ENCODE measurements at regions not wholly inside any gene's neighbourhood (a gene's known extent, or its start where the extent isn't known, plus 50 kb on each side); places are given as distances from the start of the nearest gene placed in this dataset.

DNA sequence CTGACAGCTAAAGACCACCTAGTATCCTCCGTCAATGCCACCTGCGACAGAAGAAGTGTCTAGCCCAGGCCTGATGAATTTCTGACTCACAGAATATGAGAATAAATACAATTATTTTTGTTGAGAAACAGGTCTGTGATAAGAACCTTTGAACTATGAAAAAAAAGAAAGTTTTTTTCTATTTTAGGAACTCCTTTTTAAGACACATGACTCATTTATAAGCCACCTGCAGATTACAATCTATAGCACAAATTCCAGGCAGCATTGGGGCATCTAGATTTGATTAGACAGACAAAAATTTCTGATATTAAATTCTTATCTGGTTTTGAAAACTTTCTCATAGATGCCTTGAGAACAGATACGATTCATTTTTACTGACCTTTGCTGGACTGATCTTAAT lies 256.7 kb upstream of the LYZL1 start:
- Mint-ChIP-seq H3K27me3 (ENCODE audit: low read depth) (no peaks in the 10 kb centered on the region), H3K27ac (no peak overlapping the region), H3K36me3 (ENCODE audit: low read depth) (no peaks in the 10 kb centered on the region), H3K4me3 (no peak overlapping the region), H3K9me3 (ENCODE audit: insufficient read depth) (no peaks in the 10 kb centered on the region), H3K4me1 (ENCODE audit: low read depth) (no peaks in the 10 kb centered on the region)
- DNase-seq (no peak), ATAC-seq (no peak)
- POLR2A ChIA-PET = no interaction called here
- CTCF ChIA-PET = interaction anchor here (1.2 kb wide), 1 partner anchor 97 kb away, joined by 3 read pairs; no protein-coding TSS in a partner anchor

DNA sequence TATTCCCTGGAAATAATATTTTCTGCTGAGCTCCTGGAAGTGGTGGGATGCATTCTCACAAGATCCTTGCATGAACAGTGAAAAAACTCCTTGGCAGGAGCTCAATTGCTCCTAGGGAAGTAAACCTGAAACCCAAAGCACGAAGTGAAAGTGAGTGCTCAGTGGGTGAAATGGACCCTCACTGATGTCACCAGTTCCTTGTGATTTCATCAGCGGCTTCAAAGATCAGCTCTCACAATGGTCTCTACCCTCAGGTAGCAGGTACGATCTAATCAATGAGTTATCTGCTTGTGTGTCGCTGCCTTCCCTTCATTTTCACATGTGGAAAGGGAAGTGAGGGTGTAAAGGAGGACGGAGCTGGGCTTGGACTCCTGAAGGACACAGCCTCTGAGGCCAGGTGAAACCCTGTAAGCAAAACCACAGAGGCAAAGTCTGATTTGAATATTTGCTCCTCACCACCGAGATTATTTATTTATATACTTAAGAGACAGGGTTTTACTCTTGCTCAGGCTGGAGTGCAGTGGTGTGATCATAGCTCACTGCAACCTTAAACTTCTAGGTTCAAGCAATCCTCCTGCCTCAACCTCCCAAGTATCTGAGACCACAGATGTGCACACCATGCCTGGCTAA lies 255.4 kb upstream of the LYZL1 start:
- Mint-ChIP-seq H3K4me1 (ENCODE audit: low read depth) (no peaks in the 10 kb centered on the region), H3K9me3 (ENCODE audit: insufficient read depth) (no peaks in the 10 kb centered on the region), H3K4me3 (no peak overlapping the region), H3K36me3 (ENCODE audit: low read depth) (no peaks in the 10 kb centered on the region), H3K27me3 (ENCODE audit: low read depth) (no peaks in the 10 kb centered on the region), H3K27ac (no peak overlapping the region)
- DNase-seq (no peak), ATAC-seq (no peak)
- CTCF ChIA-PET = no interaction called here
- POLR2A ChIA-PET = no interaction called here

DNA sequence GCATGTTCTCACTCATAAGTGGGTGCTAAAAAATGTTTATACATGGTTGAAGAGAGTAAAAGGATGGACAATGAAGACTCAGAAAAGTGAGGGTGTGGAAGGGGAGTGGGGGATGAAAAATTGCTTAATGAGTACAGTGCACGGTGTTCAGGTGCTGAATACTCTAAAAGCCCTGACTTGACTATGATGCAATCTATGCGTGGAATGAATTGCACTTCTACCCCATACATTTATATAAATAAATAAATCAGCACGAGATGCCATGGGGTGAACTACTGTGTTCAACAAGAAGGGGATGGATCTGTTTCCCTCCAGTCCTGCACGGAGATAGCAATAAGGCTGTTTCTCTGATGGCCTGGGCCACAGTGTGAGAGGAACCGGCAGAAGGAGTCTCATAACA lies 254.3 kb upstream of the LYZL1 start:
- ATAC-seq (no peak), DNase-seq (no peak)
- Mint-ChIP-seq H3K36me3 (ENCODE audit: low read depth) (no peaks in the 10 kb centered on the region), H3K9me3 (ENCODE audit: insufficient read depth) (no peaks in the 10 kb centered on the region), H3K4me1 (ENCODE audit: low read depth) (no peaks in the 10 kb centered on the region), H3K4me3 (no peak overlapping the region), H3K27me3 (ENCODE audit: low read depth) (no peaks in the 10 kb centered on the region), H3K27ac (no peak overlapping the region)
- ChIA-PET CTCF (no interaction called here), POLR2A (interaction anchor here (0.6 kb wide), 1 partner anchor 158 kb away, joined by 5 read pairs; no protein-coding TSS in a partner anchor)

DNA sequence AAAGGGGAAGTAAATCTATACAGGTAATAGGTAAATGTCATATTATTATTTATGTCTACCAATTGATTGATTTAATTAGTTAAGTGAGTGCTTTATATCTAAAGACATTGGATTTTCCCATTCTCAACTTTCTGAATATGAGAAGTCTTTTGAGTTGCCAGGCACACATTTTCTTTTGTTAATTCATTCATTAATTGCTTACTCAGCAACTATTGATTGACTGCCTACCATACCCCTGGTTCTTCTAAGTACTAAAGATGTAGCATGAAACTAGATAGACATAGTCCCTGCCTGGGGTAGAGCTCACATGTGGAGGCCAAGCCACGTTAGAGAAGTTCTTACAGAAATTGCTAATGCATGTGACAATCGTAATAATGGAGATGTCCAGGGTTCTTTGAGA lies 253.1 kb upstream of the LYZL1 start:
- Mint-ChIP-seq H3K4me3 (no peak overlapping the region), H3K27ac (no peak overlapping the region), H3K9me3 (ENCODE audit: insufficient read depth) (no peaks in the 10 kb centered on the region), H3K27me3 (ENCODE audit: low read depth) (no peaks in the 10 kb centered on the region), H3K36me3 (ENCODE audit: low read depth) (no peaks in the 10 kb centered on the region), H3K4me1 (ENCODE audit: low read depth) (peaks cover 2% of the 10 kb centered on the region)
- ChIA-PET CTCF (no interaction called here), POLR2A (no interaction called here)
- ATAC-seq (no peak), DNase-seq (no peak)

DNA sequence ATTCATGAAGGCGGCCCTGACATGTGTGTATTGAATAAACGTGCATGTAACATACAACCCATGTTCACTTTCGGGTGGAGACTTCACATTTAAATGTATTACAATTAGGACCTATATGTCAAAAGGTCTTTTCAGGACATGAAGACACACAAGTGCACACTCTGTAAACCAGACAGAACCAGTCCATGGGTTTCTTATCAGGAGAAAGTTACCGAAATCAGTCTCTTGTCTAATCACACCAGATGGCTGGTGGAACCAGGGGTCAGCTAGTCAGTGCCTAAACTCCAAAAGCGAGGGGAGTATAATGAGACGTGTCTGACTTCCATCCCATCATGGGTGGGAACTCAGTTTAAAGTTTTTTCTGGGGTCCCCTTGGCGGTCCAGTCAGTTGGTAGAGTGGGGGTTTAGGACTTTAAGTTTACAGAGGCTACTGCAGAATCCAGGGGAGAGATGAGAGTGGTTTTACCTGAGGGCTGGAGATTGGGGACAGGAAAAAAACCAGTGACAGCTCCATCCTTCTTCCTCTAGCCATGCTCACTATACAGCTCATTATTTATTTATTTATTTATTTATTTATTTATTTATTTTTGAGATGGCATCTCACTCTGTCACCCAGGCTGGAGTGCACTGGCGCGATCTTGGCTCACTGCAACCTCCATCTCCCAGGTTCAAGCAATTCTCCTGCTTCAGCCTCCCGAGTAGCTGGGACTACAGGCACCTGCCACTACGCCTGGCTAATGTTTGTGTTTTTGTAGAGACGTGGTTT lies 251.3 kb upstream of the LYZL1 start:
- no peak overlapping the region for H3K27ac Mint-ChIP-seq
- ChIA-PET POLR2A (no interaction called here), CTCF (no interaction called here)
- no peaks in the 10 kb centered on the region for H3K9me3 Mint-ChIP-seq (ENCODE audit: insufficient read depth)
- ATAC-seq (no peak), DNase-seq (no peak)
- H3K27me3 Mint-ChIP-seq (ENCODE audit: low read depth) = no peaks in the 10 kb centered on the region
- H3K36me3 Mint-ChIP-seq (ENCODE audit: low read depth) = no peaks in the 10 kb centered on the region
- H3K4me3 Mint-ChIP-seq = no peak overlapping the region
- peaks cover 5% of the 10 kb centered on the region for H3K4me1 Mint-ChIP-seq (ENCODE audit: low read depth)

DNA sequence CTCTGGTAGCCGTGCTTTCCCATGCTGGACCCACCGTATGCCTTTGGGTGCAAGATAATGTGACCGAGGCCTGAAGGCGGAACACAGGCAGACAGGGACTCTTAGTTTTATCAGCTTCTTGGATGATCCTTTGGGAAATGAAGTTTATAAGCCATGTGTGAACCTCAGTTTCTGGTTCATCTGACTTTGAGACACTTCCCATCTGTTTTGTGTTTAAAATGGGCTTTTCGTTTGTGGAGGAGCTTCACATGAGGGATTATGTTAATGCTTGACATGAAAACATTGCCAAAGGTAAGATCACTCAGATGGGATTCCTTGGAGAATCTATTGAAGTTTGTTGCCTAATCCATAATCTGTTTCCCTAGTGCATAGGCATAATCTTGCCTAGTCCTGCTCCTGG lies 249.8 kb upstream of the LYZL1 start:
- CTCF ChIA-PET = no interaction called here
- POLR2A ChIA-PET = no interaction called here
- H3K9me3 Mint-ChIP-seq (ENCODE audit: insufficient read depth) = no peaks in the 10 kb centered on the region

DNA sequence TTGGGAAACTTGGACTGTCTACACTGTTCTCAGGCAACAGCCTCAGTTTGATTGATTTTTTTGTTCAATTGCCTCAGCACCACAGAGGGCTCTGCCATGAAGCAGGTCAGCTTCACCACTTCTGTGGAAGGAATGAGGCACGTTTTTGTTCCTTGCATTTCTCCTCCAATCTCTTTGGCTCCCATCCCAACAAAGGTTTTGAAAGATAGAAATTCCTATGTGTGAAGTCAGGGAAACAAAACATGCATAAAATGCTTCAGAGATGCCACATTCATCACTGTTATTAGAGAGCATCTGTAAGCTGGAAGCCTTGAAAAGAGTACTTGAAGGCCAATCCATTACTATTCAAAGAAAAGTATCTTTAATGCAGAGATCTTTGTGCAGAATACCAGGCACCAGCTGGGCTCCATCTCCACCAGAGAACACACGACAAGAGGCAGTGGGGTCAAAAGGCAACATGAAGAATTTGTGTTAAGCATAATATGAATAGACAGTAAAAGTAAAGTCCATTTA lies 249.1 kb upstream of the LYZL1 start:
- Mint-ChIP-seq H3K27me3 (ENCODE audit: low read depth) (no peaks in the 10 kb centered on the region), H3K27ac (no peak overlapping the region), H3K4me3 (no peak overlapping the region), H3K9me3 (ENCODE audit: insufficient read depth) (no peaks in the 10 kb centered on the region), H3K36me3 (ENCODE audit: low read depth) (no peaks in the 10 kb centered on the region), H3K4me1 (ENCODE audit: low read depth) (peaks cover 5% of the 10 kb centered on the region)
- ATAC-seq = no peak
- POLR2A ChIA-PET = no interaction called here
- no peak for DNase-seq
- CTCF ChIA-PET = no interaction called here

More for the DNA sequence above, 249.8 kb upstream of the LYZL1 start:
- H3K36me3 Mint-ChIP-seq (ENCODE audit: low read depth) = no peaks in the 10 kb centered on the region
- no peak overlapping the region for H3K4me3 Mint-ChIP-seq
- no peak overlapping the region for H3K27ac Mint-ChIP-seq
- DNase-seq (no peak), ATAC-seq (no peak)
- H3K27me3 Mint-ChIP-seq (ENCODE audit: low read depth) = no peaks in the 10 kb centered on the region
- peaks cover 5% of the 10 kb centered on the region for H3K4me1 Mint-ChIP-seq (ENCODE audit: low read depth)

DNA sequence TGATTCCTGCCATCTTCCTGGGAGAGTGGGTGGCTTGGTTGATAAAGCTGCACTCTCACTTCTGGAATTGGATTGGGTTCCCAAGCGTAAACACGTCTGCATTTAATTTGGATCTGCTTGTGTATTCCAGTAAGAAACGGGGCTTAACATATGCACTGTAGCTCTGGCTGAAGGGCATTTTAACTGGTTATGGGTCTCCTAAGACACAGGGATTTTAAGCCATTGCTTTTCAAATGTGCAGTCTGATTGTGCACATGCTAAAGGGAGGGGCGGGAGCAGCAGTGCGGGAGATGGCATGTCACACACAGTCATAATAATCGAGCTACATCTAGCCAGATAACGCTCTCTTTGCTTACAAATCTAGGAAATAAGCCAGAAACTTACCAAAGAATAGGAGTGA lies 247.3 kb upstream of the LYZL1 start:
- Mint-ChIP-seq H3K4me3 (no peak overlapping the region), H3K27me3 (ENCODE audit: low read depth) (peaks cover 3% of the 10 kb centered on the region), H3K36me3 (ENCODE audit: low read depth) (no peaks in the 10 kb centered on the region), H3K9me3 (ENCODE audit: insufficient read depth) (no peaks in the 10 kb centered on the region), H3K27ac (no peak overlapping the region), H3K4me1 (ENCODE audit: low read depth) (peaks cover 5% of the 10 kb centered on the region)
- DNase-seq (no peak), ATAC-seq (no peak)
- POLR2A ChIA-PET = no interaction called here
- CTCF ChIA-PET = no interaction called here

DNA sequence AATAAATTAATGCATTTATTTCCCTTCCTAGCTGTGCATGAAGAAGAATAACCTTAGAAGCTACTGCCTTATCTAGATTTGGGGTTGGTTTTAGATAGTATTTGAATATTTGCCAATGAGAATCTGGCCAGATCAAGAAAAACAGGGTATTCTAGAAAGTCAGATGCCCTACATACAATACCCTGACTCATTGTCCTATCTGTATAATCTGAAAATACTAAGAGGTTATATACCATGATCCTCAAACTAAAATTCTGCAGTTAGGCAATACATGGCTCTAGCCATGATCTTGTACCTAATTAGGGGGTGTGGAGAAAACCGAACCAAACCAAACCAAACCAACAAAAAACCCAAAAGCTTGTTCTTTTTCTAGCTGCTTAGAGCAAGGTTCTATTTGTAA lies 240.4 kb upstream of the LYZL1 start:
- Mint-ChIP-seq H3K27ac (no peak overlapping the region), H3K36me3 (ENCODE audit: low read depth) (no peaks in the 10 kb centered on the region), H3K27me3 (ENCODE audit: low read depth) (peaks cover 3% of the 10 kb centered on the region), H3K4me3 (no peak overlapping the region), H3K9me3 (ENCODE audit: insufficient read depth) (no peaks in the 10 kb centered on the region), H3K4me1 (ENCODE audit: low read depth) (no peaks in the 10 kb centered on the region)
- ChIA-PET CTCF (no interaction called here), POLR2A (no interaction called here)
- ATAC-seq = no peak
- DNase-seq = no peak

DNA sequence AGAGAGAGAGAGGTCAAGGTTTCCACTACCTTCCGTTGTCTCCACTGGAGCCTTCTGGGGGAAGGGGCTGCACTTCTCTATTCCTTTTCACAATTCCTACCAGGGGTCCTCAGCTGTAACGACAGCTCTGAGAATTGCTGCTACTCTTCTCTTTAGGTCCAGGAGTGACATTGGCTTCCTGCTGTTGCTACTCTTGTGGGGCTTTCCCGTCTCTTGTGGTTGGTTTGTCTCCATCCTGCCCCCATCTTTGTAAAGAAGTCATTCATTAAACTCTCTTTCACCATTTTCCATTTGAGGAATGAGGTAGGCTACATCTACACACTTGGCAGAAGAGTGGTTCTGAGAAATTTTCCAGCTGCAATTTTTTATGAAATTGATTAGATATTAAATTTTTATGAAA lies 238.8 kb upstream of the LYZL1 start:
- CTCF ChIA-PET = no interaction called here
- H3K27me3 Mint-ChIP-seq (ENCODE audit: low read depth) = peaks cover under 1% of the 10 kb centered on the region
- ATAC-seq (no peak), DNase-seq (no peak)
- H3K36me3 Mint-ChIP-seq (ENCODE audit: low read depth) = no peaks in the 10 kb centered on the region
- H3K4me3 Mint-ChIP-seq = no peak overlapping the region
- H3K27ac Mint-ChIP-seq = no peak overlapping the region
- H3K4me1 Mint-ChIP-seq (ENCODE audit: low read depth) = no peaks in the 10 kb centered on the region
- no peaks in the 10 kb centered on the region for H3K9me3 Mint-ChIP-seq (ENCODE audit: insufficient read depth)
- POLR2A ChIA-PET = no interaction called here

DNA sequence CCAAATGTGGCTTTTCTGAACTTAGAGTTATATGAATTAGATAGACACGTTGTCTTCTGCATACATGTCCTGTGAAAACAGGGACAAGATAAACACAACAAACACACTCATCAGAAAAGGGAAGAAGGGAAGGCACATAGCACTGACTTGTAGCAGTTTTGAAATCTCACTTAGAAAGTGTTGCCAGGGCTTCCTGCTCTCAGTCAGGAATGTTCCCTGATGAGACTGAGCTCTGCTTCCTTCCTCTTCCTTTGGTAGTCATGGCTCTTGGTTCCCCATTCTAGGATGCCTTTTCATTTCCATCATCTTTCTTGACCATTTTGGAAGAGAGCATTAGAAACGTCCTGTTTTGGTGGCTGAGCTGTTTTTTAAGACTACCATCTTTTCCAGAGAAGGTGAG lies 233.8 kb upstream of the LYZL1 start:
- Mint-ChIP-seq H3K4me1 (ENCODE audit: low read depth) (no peaks in the 10 kb centered on the region), H3K27ac (no peak overlapping the region), H3K36me3 (ENCODE audit: low read depth) (no peaks in the 10 kb centered on the region), H3K9me3 (ENCODE audit: insufficient read depth) (no peaks in the 10 kb centered on the region), H3K27me3 (ENCODE audit: low read depth) (no peaks in the 10 kb centered on the region), H3K4me3 (no peak overlapping the region)
- ChIA-PET CTCF (no interaction called here), POLR2A (no interaction called here)
- ATAC-seq (no peak), DNase-seq (no peak)

DNA sequence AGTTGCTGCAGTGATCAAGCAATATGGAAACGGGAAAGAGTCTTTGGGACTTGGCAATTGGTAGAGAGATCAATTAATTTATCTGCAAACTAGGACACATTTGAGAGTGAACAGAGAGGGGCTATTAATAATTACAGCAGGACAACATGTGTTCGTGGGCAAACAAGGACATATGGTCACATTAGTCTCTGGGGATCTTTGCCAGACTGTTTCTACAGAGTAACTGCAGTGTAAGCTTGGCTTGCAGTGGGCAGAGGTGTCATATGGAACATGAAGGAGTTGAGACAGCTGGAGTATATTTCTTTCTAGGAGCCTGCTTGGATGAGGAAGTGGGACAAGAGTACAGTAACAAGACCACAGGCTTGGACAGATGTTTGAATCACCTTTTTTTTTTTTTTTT lies 232.1 kb upstream of the LYZL1 start:
- ATAC-seq = no peak
- POLR2A ChIA-PET = no interaction called here
- CTCF ChIA-PET = no interaction called here
- no peak overlapping the region for H3K4me3 Mint-ChIP-seq
- H3K27me3 Mint-ChIP-seq (ENCODE audit: low read depth) = no peaks in the 10 kb centered on the region
- H3K27ac Mint-ChIP-seq = no peak overlapping the region
- H3K4me1 Mint-ChIP-seq (ENCODE audit: low read depth) = no peaks in the 10 kb centered on the region
- no peak for DNase-seq
- H3K9me3 Mint-ChIP-seq (ENCODE audit: insufficient read depth) = no peaks in the 10 kb centered on the region
- no peaks in the 10 kb centered on the region for H3K36me3 Mint-ChIP-seq (ENCODE audit: low read depth)

All from activated CD8-positive, alpha-beta T cell treated with anti-CD3 and anti-CD28 coated beads, Interleukin-2, amount 10 ng/mL, durations not matched to agents 7 days and 5 days (primary cell).